ENCODE measurements at regions not wholly inside any gene's neighbourhood (a gene's known extent, or its start where the extent isn't known, plus 50 kb on each side); places are given as distances from the start of the nearest gene placed in this dataset.

- no peak overlapping the region for H2BK15ac ChIP-seq (ENCODE audit: low read depth, poor library complexity, severe bottlenecking)
- no peak overlapping the region for H3K4me2 ChIP-seq (ENCODE audit: low read length, poor library complexity, severe bottlenecking)
- no peak overlapping the region for H2AK5ac ChIP-seq (ENCODE audit: low read length, severe bottlenecking)
- H3K4me1 ChIP-seq (ENCODE audit: control insufficient read depth, insufficient read depth, low read depth, low read length), result no peaks in the 10 kb centered on the region
- no peak overlapping the region for H3K23ac ChIP-seq (ENCODE audit: low read length in 2 of 2)
- no peak overlapping the region for H4K91ac ChIP-seq (ENCODE audit: low read length)
- no peak overlapping the region for H3K27ac ChIP-seq (ENCODE audit: low read length, poor library complexity, severe bottlenecking)
- no peak for DNase-seq
- no peak overlapping the region for H3K4ac ChIP-seq (ENCODE audit: low read depth in 1 of 2, low read length in 2 of 2)
- H3K14ac ChIP-seq (ENCODE audit: low read length in 2 of 2), result no peak overlapping the region
- H2AFZ ChIP-seq (ENCODE audit: low read depth, low read length), result no peak overlapping the region
- no peak overlapping the region for H2BK120ac ChIP-seq (ENCODE audit: low read depth, low read length)
- no peaks in the 10 kb centered on the region for H3K36me3 ChIP-seq (ENCODE audit: control insufficient read depth in 1 of 2, insufficient read depth in 2 of 2, low read depth in 1 of 2, low read length in 2 of 2)
- H2BK12ac ChIP-seq (ENCODE audit: low read length in 2 of 2), result no peak overlapping the region
- 100% methylated on average over 3 of the region's 4 CpGs for WGBS
- no peak overlapping the region for H4K8ac ChIP-seq (ENCODE audit: low read length)
- no peak overlapping the region for H3K9ac ChIP-seq (ENCODE audit: low read length)
- H2BK5ac ChIP-seq (ENCODE audit: low read depth, low read length, poor library complexity, severe bottlenecking), result no peak overlapping the region
- H3K4me3 ChIP-seq (ENCODE audit: insufficient read depth in 1 of 2, low read depth in 1 of 2, low read length in 2 of 2), result no peak overlapping the region
- H3K27me3 ChIP-seq (ENCODE audit: control insufficient read depth in 1 of 2, insufficient read depth in 1 of 2, low read length in 2 of 2), result no peaks in the 10 kb centered on the region
- no peaks in the 10 kb centered on the region for H3K79me1 ChIP-seq (replicated peaks; ENCODE audit: low read length, poor library complexity, severe bottlenecking)
- H3K9me3 ChIP-seq (ENCODE audit: control insufficient read depth, low read length), result peaks cover 14% of the 10 kb centered on the region
- no peak overlapping the region for H3K18ac ChIP-seq (ENCODE audit: low read depth in 1 of 2, low read length in 2 of 2)
These were observed 310.0 kb downstream of the IPO8 start for GRCh38 chr12:30385706-30386105.

GRCh38 chr12:30384976-30385375 lies 310.7 kb downstream of the IPO8 start:
- no peak overlapping the region for H2BK15ac ChIP-seq (ENCODE audit: low read depth, poor library complexity, severe bottlenecking)
- no peaks in the 10 kb centered on the region for H3K27me3 ChIP-seq (ENCODE audit: control insufficient read depth in 1 of 2, insufficient read depth in 1 of 2, low read length in 2 of 2)
- H4K91ac ChIP-seq (ENCODE audit: low read length), result no peak overlapping the region
- H2BK12ac ChIP-seq (ENCODE audit: low read length in 2 of 2), result no peak overlapping the region
- no peak overlapping the region for H2AK5ac ChIP-seq (ENCODE audit: low read length, severe bottlenecking)
- no peak overlapping the region for H3K9ac ChIP-seq (ENCODE audit: low read length)
- H3K36me3 ChIP-seq (ENCODE audit: control insufficient read depth in 1 of 2, insufficient read depth in 2 of 2, low read depth in 1 of 2, low read length in 2 of 2), result no peaks in the 10 kb centered on the region
- H3K9me3 ChIP-seq (ENCODE audit: control insufficient read depth, low read length), result peaks cover 12% of the 10 kb centered on the region
- no peak overlapping the region for H2BK120ac ChIP-seq (ENCODE audit: low read depth, low read length)
- no peak overlapping the region for H4K8ac ChIP-seq (ENCODE audit: low read length)
- H3K14ac ChIP-seq (ENCODE audit: low read length in 2 of 2), result no peak overlapping the region
- no peak for DNase-seq
- H3K4me1 ChIP-seq (ENCODE audit: control insufficient read depth, insufficient read depth, low read depth, low read length), result no peaks in the 10 kb centered on the region
- H3K79me1 ChIP-seq (replicated peaks; ENCODE audit: low read length, poor library complexity, severe bottlenecking), result no peaks in the 10 kb centered on the region
- no CpG with 5 or more reads among the region's 1 CpG for WGBS
- no peak overlapping the region for H3K4me2 ChIP-seq (ENCODE audit: low read length, poor library complexity, severe bottlenecking)
- H2AFZ ChIP-seq (ENCODE audit: low read depth, low read length), result no peak overlapping the region
- H3K23ac ChIP-seq (ENCODE audit: low read length in 2 of 2), result no peak overlapping the region
- no peak overlapping the region for H3K18ac ChIP-seq (ENCODE audit: low read depth in 1 of 2, low read length in 2 of 2)
- H3K27ac ChIP-seq (ENCODE audit: low read length, poor library complexity, severe bottlenecking), result no peak overlapping the region
- no peak overlapping the region for H3K4ac ChIP-seq (ENCODE audit: low read depth in 1 of 2, low read length in 2 of 2)
- no peak overlapping the region for H2BK5ac ChIP-seq (ENCODE audit: low read depth, low read length, poor library complexity, severe bottlenecking)
- H3K4me3 ChIP-seq (ENCODE audit: insufficient read depth in 1 of 2, low read depth in 1 of 2, low read length in 2 of 2), result no peak overlapping the region

GRCh38 chr12:30378307-30378706 lies 317.4 kb downstream of the IPO8 start:
- no peak overlapping the region for H3K18ac ChIP-seq (ENCODE audit: low read depth in 1 of 2, low read length in 2 of 2)
- H3K4me3 ChIP-seq (ENCODE audit: insufficient read depth in 1 of 2, low read depth in 1 of 2, low read length in 2 of 2), result no peak overlapping the region
- H3K36me3 ChIP-seq (ENCODE audit: control insufficient read depth in 1 of 2, insufficient read depth in 2 of 2, low read depth in 1 of 2, low read length in 2 of 2), result no peaks in the 10 kb centered on the region
- no peak overlapping the region for H2BK5ac ChIP-seq (ENCODE audit: low read depth, low read length, poor library complexity, severe bottlenecking)
- H2AFZ ChIP-seq (ENCODE audit: low read depth, low read length), result no peak overlapping the region
- H3K9ac ChIP-seq (ENCODE audit: low read length), result no peak overlapping the region
- no peaks in the 10 kb centered on the region for H3K79me1 ChIP-seq (replicated peaks; ENCODE audit: low read length, poor library complexity, severe bottlenecking)
- H4K8ac ChIP-seq (ENCODE audit: low read length), result no peak overlapping the region
- DNase-seq, result no peak
- no peak overlapping the region for H3K14ac ChIP-seq (ENCODE audit: low read length in 2 of 2)
- H3K4ac ChIP-seq (ENCODE audit: low read depth in 1 of 2, low read length in 2 of 2), result no peak overlapping the region
- no peaks in the 10 kb centered on the region for H3K27me3 ChIP-seq (ENCODE audit: control insufficient read depth in 1 of 2, insufficient read depth in 1 of 2, low read length in 2 of 2)
- H4K91ac ChIP-seq (ENCODE audit: low read length), result no peak overlapping the region
- no peak overlapping the region for H2BK120ac ChIP-seq (ENCODE audit: low read depth, low read length)
- no peak overlapping the region for H3K23ac ChIP-seq (ENCODE audit: low read length in 2 of 2)
- H3K4me2 ChIP-seq (ENCODE audit: low read length, poor library complexity, severe bottlenecking), result no peak overlapping the region
- H2AK5ac ChIP-seq (ENCODE audit: low read length, severe bottlenecking), result no peak overlapping the region
- H3K4me1 ChIP-seq (ENCODE audit: control insufficient read depth, insufficient read depth, low read depth, low read length), result peaks cover 1% of the 10 kb centered on the region
- H2BK15ac ChIP-seq (ENCODE audit: low read depth, poor library complexity, severe bottlenecking), result no peak overlapping the region
- H3K27ac ChIP-seq (ENCODE audit: low read length, poor library complexity, severe bottlenecking), result no peak overlapping the region
- H2BK12ac ChIP-seq (ENCODE audit: low read length in 2 of 2), result no peak overlapping the region
- H3K9me3 ChIP-seq (ENCODE audit: control insufficient read depth, low read length), result peaks cover 14% of the 10 kb centered on the region
- 86% methylated on average over 1 of the region's 1 CpG for WGBS

GRCh38 chr12:30364822-30365221 lies 330.8 kb downstream of the IPO8 start:
- no peak overlapping the region for H2AFZ ChIP-seq (ENCODE audit: low read depth, low read length)
- no peak overlapping the region for H3K4ac ChIP-seq (ENCODE audit: low read depth in 1 of 2, low read length in 2 of 2)
- peaks cover 5% of the 10 kb centered on the region for H3K9me3 ChIP-seq (ENCODE audit: control insufficient read depth, low read length)
- no peak for DNase-seq
- no peak overlapping the region for H2BK12ac ChIP-seq (ENCODE audit: low read length in 2 of 2)
- H3K27me3 ChIP-seq (ENCODE audit: control insufficient read depth in 1 of 2, insufficient read depth in 1 of 2, low read length in 2 of 2), result no peaks in the 10 kb centered on the region
- no peak overlapping the region for H2AK5ac ChIP-seq (ENCODE audit: low read length, severe bottlenecking)
- H2BK120ac ChIP-seq (ENCODE audit: low read depth, low read length), result no peak overlapping the region
- H3K4me2 ChIP-seq (ENCODE audit: low read length, poor library complexity, severe bottlenecking), result no peak overlapping the region
- no peak overlapping the region for H3K18ac ChIP-seq (ENCODE audit: low read depth in 1 of 2, low read length in 2 of 2)
- no peaks in the 10 kb centered on the region for H3K4me1 ChIP-seq (ENCODE audit: control insufficient read depth, insufficient read depth, low read depth, low read length)
- no peak overlapping the region for H3K4me3 ChIP-seq (ENCODE audit: insufficient read depth in 1 of 2, low read depth in 1 of 2, low read length in 2 of 2)
- no peak overlapping the region for H2BK5ac ChIP-seq (ENCODE audit: low read depth, low read length, poor library complexity, severe bottlenecking)
- no peaks in the 10 kb centered on the region for H3K36me3 ChIP-seq (ENCODE audit: control insufficient read depth in 1 of 2, insufficient read depth in 2 of 2, low read depth in 1 of 2, low read length in 2 of 2)
- no peak overlapping the region for H3K14ac ChIP-seq (ENCODE audit: low read length in 2 of 2)
- no peak overlapping the region for H3K9ac ChIP-seq (ENCODE audit: low read length)
- H3K79me1 ChIP-seq (replicated peaks; ENCODE audit: low read length, poor library complexity, severe bottlenecking), result no peaks in the 10 kb centered on the region
- H3K23ac ChIP-seq (ENCODE audit: low read length in 2 of 2), result no peak overlapping the region
- no peak overlapping the region for H3K27ac ChIP-seq (ENCODE audit: low read length, poor library complexity, severe bottlenecking)
- no peak overlapping the region for H4K8ac ChIP-seq (ENCODE audit: low read length)
- no peak overlapping the region for H4K91ac ChIP-seq (ENCODE audit: low read length)
- H2BK15ac ChIP-seq (ENCODE audit: low read depth, poor library complexity, severe bottlenecking), result no peak overlapping the region

Data from mesenchymal stem cell (in vitro differentiated cells and primary cell).